ENCODE measurements at regions not wholly inside any gene's neighbourhood (a gene's known extent, or its start where the extent isn't known, plus 50 kb on each side); places are given as distances from the start of the nearest gene placed in this dataset.

- Histone ChIP-seq H3K9me3 (ENCODE audit: low read depth) (no peaks in the 10 kb centered on the region), H3K4me1 (ENCODE audit: insufficient read depth) (no peaks in the 10 kb centered on the region), H2AFZ (no peak overlapping the region), H3K4me2 (ENCODE audit: unreplicated experiment) (no peak overlapping the region), H3K79me2 (ENCODE audit: insufficient read depth) (no peaks in the 10 kb centered on the region), H3K36me3 (ENCODE audit: low read depth) (no peaks in the 10 kb centered on the region), H3F3A (ENCODE audit: insufficient read depth) (no peaks in the 10 kb centered on the region), H3K9ac (no peak overlapping the region), H3K9me2 (ENCODE audit: insufficient read depth) (no peaks in the 10 kb centered on the region), H3K27ac (no peak overlapping the region), H3K4me3 (no peak overlapping the region), H4K20me1 (ENCODE audit: insufficient read depth) (no peaks in the 10 kb centered on the region), H3K27me3 (replicated peaks; ENCODE audit: insufficient read depth) (no peaks in the 10 kb centered on the region)
- in situ Hi-C loops (cut with MboI) = no loop called here
- DNase-seq = no peak
- WGBS, 2 experiments (ENCODE audit: low coverage in 1 of 2, low lambda C conversion rate in 2 of 2, missing lambda C conversion rate in 2 of 2) = 52% methylated on average over 9 of the region's 9 CpGs
- TF ChIP-seq EZH2 (IDR thresholded peaks at IDR 0.05; ENCODE audit: insufficient read depth, poor library complexity, severe bottlenecking) (no peak), EZH2phosphoT487 (IDR thresholded peaks at IDR 0.05; ENCODE audit: insufficient read depth, low read depth) (no peak)
Measured at GRCh38 chr12:125283521-125283920, 218.3 kb downstream of the AACS start.

GRCh38 chr12:125284087-125284486 is 218.9 kb downstream of the AACS start:
- H3K79me2 ChIP-seq (ENCODE audit: insufficient read depth) = no peaks in the 10 kb centered on the region
- H3K9me2 ChIP-seq (ENCODE audit: insufficient read depth) = no peaks in the 10 kb centered on the region
- no peaks in the 10 kb centered on the region for H4K20me1 ChIP-seq (ENCODE audit: insufficient read depth)
- no peak overlapping the region for H3K4me2 ChIP-seq (ENCODE audit: unreplicated experiment)
- no peaks in the 10 kb centered on the region for H3K9me3 ChIP-seq (ENCODE audit: low read depth)
- H3K27ac ChIP-seq = no peak overlapping the region
- no peaks in the 10 kb centered on the region for H3K27me3 ChIP-seq (replicated peaks; ENCODE audit: insufficient read depth)
- H3F3A ChIP-seq (ENCODE audit: insufficient read depth) = no peaks in the 10 kb centered on the region
- no peak overlapping the region for H3K9ac ChIP-seq
- no peak overlapping the region for H3K4me3 ChIP-seq
- no peaks in the 10 kb centered on the region for H3K4me1 ChIP-seq (ENCODE audit: insufficient read depth)
- no peak overlapping the region for H2AFZ ChIP-seq
- in situ Hi-C loops (cut with MboI) = no loop called here
- TF ChIP-seq EZH2phosphoT487 (IDR thresholded peaks at IDR 0.05; ENCODE audit: insufficient read depth, low read depth) (no peak), EZH2 (IDR thresholded peaks at IDR 0.05; ENCODE audit: insufficient read depth, poor library complexity, severe bottlenecking) (no peak)
- 52 to 57% methylated on average over 5 of the region's 5 CpGs for WGBS, 2 experiments (ENCODE audit: low coverage in 1 of 2, low lambda C conversion rate in 2 of 2, missing lambda C conversion rate in 2 of 2)
- H3K36me3 ChIP-seq (ENCODE audit: low read depth) = no peaks in the 10 kb centered on the region
- no peak for DNase-seq

- no peaks in the 10 kb centered on the region for H3K79me2 ChIP-seq (ENCODE audit: insufficient read depth)
- DNase-seq = no peak
- H3K9me3 ChIP-seq (ENCODE audit: low read depth) = no peaks in the 10 kb centered on the region
- H3K9ac ChIP-seq = no peak overlapping the region
- no peaks in the 10 kb centered on the region for H3K36me3 ChIP-seq (ENCODE audit: low read depth)
- TF ChIP-seq EZH2 (IDR thresholded peaks at IDR 0.05; ENCODE audit: insufficient read depth, poor library complexity, severe bottlenecking) (no peak), EZH2phosphoT487 (IDR thresholded peaks at IDR 0.05; ENCODE audit: insufficient read depth, low read depth) (no peak)
- no peaks in the 10 kb centered on the region for H3F3A ChIP-seq (ENCODE audit: insufficient read depth)
- H3K9me2 ChIP-seq (ENCODE audit: insufficient read depth) = no peaks in the 10 kb centered on the region
- H3K27me3 ChIP-seq (replicated peaks; ENCODE audit: insufficient read depth) = no peaks in the 10 kb centered on the region
- H3K27ac ChIP-seq = no peak overlapping the region
- H2AFZ ChIP-seq = no peak overlapping the region
- 40 to 44% methylated on average over 7 of the region's 7 CpGs for WGBS, 2 experiments (ENCODE audit: low coverage in 1 of 2, low lambda C conversion rate in 2 of 2, missing lambda C conversion rate in 2 of 2)
- H3K4me2 ChIP-seq (ENCODE audit: unreplicated experiment) = no peak overlapping the region
- H3K4me3 ChIP-seq = no peak overlapping the region
- no peaks in the 10 kb centered on the region for H4K20me1 ChIP-seq (ENCODE audit: insufficient read depth)
- no peaks in the 10 kb centered on the region for H3K4me1 ChIP-seq (ENCODE audit: insufficient read depth)
- in situ Hi-C loops (cut with MboI) = no loop called here
Measured at GRCh38 chr12:125284945-125285685, 219.9 kb downstream of the AACS start.

- in situ Hi-C loops (cut with MboI) = no loop called here
- no peaks in the 10 kb centered on the region for H3K9me3 ChIP-seq (ENCODE audit: low read depth)
- no peak overlapping the region for H3K27ac ChIP-seq
- WGBS, 2 experiments (ENCODE audit: low coverage in 1 of 2, low lambda C conversion rate in 2 of 2, missing lambda C conversion rate in 2 of 2) = 48 to 50% methylated on average over 7 of the region's 7 CpGs
- no peaks in the 10 kb centered on the region for H3K27me3 ChIP-seq (replicated peaks; ENCODE audit: insufficient read depth)
- H3K9me2 ChIP-seq (ENCODE audit: insufficient read depth) = no peaks in the 10 kb centered on the region
- no peak overlapping the region for H3K4me3 ChIP-seq
- H3F3A ChIP-seq (ENCODE audit: insufficient read depth) = no peaks in the 10 kb centered on the region
- no peak overlapping the region for H2AFZ ChIP-seq
- TF ChIP-seq EZH2 (IDR thresholded peaks at IDR 0.05; ENCODE audit: insufficient read depth, poor library complexity, severe bottlenecking) = no peak
- TF ChIP-seq EZH2phosphoT487 (IDR thresholded peaks at IDR 0.05; ENCODE audit: insufficient read depth, low read depth) = no peak
- no peaks in the 10 kb centered on the region for H3K36me3 ChIP-seq (ENCODE audit: low read depth)
- no peak overlapping the region for H3K4me2 ChIP-seq (ENCODE audit: unreplicated experiment)
- no peaks in the 10 kb centered on the region for H3K4me1 ChIP-seq (ENCODE audit: insufficient read depth)
- no peaks in the 10 kb centered on the region for H4K20me1 ChIP-seq (ENCODE audit: insufficient read depth)
- no peaks in the 10 kb centered on the region for H3K79me2 ChIP-seq (ENCODE audit: insufficient read depth)
- no peak overlapping the region for H3K9ac ChIP-seq
- DNase-seq = no peak
Measured at GRCh38 chr12:125286005-125286727, 220.9 kb downstream of the AACS start.

Data from GM23248 (cell line).